GM23248 (cell line): ENCODE measurements at regions not wholly inside any gene's neighbourhood (a gene's known extent, or its start where the extent isn't known, plus 50 kb on each side); places are given as distances from the start of the nearest gene placed in this dataset.

Experiments used
- DNase-seq: peaks from one replicate; pipeline ENCODE4 v3.0.0-alpha.2; 2015
- H2AFZ ChIP-seq: fragments of 200-600 bp; sonication (generic); 2 replicates; pipeline ENCODE4 v1.6.1; 2016; ENCODE audit warnings: antibody characterized with exemption
- H3F3A ChIP-seq: fragments of 200-600 bp; sonication (generic); 2 replicates; pipeline ENCODE4 v1.6.1; 2016; ENCODE audit warnings: mild to moderate bottlenecking, antibody characterized with exemption, mixed run types; ENCODE audit not compliant: insufficient read depth
- H3K27ac ChIP-seq: fragments of 200-600 bp; sonication (generic); 2 replicates; pipeline ENCODE4 v1.5.1; 2016; ENCODE audit warnings: mild to moderate bottlenecking
- H3K27me3 ChIP-seq: fragments of 200-600 bp; sonication (generic); replicated peaks from 2 replicates; pipeline ENCODE4 v1.6.1; 2016; ENCODE audit warnings: mild to moderate bottlenecking; ENCODE audit not compliant: insufficient read depth
- H3K36me3 ChIP-seq: fragments of 200-600 bp; sonication (generic); 2 replicates; pipeline ENCODE4 v1.6.1; 2016; ENCODE audit warnings: low read depth, mild to moderate bottlenecking
- H3K4me1 ChIP-seq: fragments of 200-600 bp; sonication (generic); 2 replicates; pipeline ENCODE4 v1.6.1; 2016; ENCODE audit warnings: mild to moderate bottlenecking; ENCODE audit not compliant: insufficient read depth
- H3K4me2 ChIP-seq: fragments of 200-600 bp; sonication (generic); one replicate; pipeline ENCODE4 v1.6.1; 2016; ENCODE audit warnings: mild to moderate bottlenecking; ENCODE audit not compliant: unreplicated experiment
- H3K4me3 ChIP-seq: fragments of 200-600 bp; sonication (generic); 2 replicates; pipeline ENCODE4 v1.5.1; 2016; ENCODE audit warnings: mild to moderate bottlenecking
- H3K79me2 ChIP-seq: fragments of 200-600 bp; sonication (generic); 2 replicates; pipeline ENCODE4 v1.6.1; 2016; ENCODE audit warnings: mild to moderate bottlenecking; ENCODE audit not compliant: insufficient read depth
- H3K9ac ChIP-seq: fragments of 200-600 bp; sonication (generic); 2 replicates; pipeline ENCODE4 v1.6.1; 2016; ENCODE audit warnings: mild to moderate bottlenecking
- H3K9me2 ChIP-seq: fragments of 200-600 bp; sonication (generic); 2 replicates; pipeline ENCODE4 v1.6.1; 2016; ENCODE audit warnings: mixed run types, mild to moderate bottlenecking, moderate library complexity; ENCODE audit not compliant: insufficient read depth
- H3K9me3 ChIP-seq: fragments of 200-600 bp; sonication (generic); one replicate; pipeline ENCODE4 v1.6.1; 2017; ENCODE audit warnings: low read depth
- H4K20me1 ChIP-seq: fragments of 200-600 bp; sonication (generic); 2 replicates; pipeline ENCODE4 v1.6.0; 2016; ENCODE audit not compliant: insufficient read depth
- EZH2 ChIP-seq: fragments of 200-600 bp; sonication (generic); IDR thresholded peaks from 2 replicates; pipeline ENCODE4 v1.6.1; 2018; ENCODE audit warnings: antibody characterized with exemption, mild to moderate bottlenecking; ENCODE audit not compliant: insufficient read depth, poor library complexity, severe bottlenecking
- EZH2phosphoT487 ChIP-seq: fragments of 200-600 bp; sonication (generic); IDR thresholded peaks from 2 replicates; pipeline ENCODE4 v1.6.1; 2018; ENCODE audit warnings: antibody characterized with exemption, moderate library complexity, mild to moderate bottlenecking, low read depth; ENCODE audit not compliant: insufficient read depth
- WGBS, 2 experiments: methylation state at CpG; one replicate each; pipeline ENCODE4 v1.1.6; 2015 to 2017; ENCODE audit warnings: low lambda C conversion rate in 2 of 2, low coverage in 1 of 2; ENCODE audit errors: missing lambda C conversion rate in 2 of 2; 5-methylcytosine and 5-hydroxymethylcytosine counted together
- in situ Hi-C: fragments of 300-500 bp; cut with MboI; formaldehyde crosslinking; loops from 2 replicates; pipeline ENCODE4 v1.15.0; 2020

DNA sequence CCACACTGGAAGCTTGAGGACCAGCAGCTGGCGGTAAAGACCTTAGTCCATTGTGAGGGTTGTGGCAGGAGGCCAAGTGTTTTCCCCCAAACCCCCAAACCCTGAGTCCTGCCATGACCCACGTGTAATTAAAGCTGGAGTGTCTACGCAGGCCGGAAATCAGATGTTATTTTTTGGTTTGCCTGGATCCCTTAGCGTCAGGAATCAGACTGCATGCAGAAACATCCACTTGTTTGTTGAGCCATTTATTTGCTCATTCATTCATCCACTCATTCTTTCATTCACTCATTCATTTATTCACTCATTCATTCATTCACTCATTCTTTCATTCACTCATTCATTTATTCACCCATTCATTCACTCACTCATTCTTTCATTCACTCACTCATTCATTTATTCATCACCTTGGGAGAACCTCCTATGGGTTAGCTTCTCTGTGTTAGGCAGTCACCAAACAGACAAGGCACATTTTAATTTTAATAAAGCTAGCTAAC, 313.1 kb downstream of the MAF start:
- Histone ChIP-seq H2AFZ (no peak overlapping the region), H3K27ac (no peak overlapping the region), H4K20me1 (no peaks in the 10 kb centered on the region), H3K9me3 (no peaks in the 10 kb centered on the region), H3K4me1 (no peaks in the 10 kb centered on the region), H3K79me2 (no peaks in the 10 kb centered on the region), H3F3A (no peaks in the 10 kb centered on the region), H3K9ac (no peak overlapping the region), H3K4me2 (no peak overlapping the region), H3K9me2 (no peaks in the 10 kb centered on the region), H3K36me3 (no peaks in the 10 kb centered on the region), H3K27me3 (no peaks in the 10 kb centered on the region), H3K4me3 (no peak overlapping the region)
- no peak for DNase-seq
- WGBS, 2 experiments = 40 to 50% methylated on average over 5 of the region's 5 CpGs
- no peak for TF ChIP-seq EZH2phosphoT487
- no peak for TF ChIP-seq EZH2
- in situ Hi-C loops = no loop called here

DNA sequence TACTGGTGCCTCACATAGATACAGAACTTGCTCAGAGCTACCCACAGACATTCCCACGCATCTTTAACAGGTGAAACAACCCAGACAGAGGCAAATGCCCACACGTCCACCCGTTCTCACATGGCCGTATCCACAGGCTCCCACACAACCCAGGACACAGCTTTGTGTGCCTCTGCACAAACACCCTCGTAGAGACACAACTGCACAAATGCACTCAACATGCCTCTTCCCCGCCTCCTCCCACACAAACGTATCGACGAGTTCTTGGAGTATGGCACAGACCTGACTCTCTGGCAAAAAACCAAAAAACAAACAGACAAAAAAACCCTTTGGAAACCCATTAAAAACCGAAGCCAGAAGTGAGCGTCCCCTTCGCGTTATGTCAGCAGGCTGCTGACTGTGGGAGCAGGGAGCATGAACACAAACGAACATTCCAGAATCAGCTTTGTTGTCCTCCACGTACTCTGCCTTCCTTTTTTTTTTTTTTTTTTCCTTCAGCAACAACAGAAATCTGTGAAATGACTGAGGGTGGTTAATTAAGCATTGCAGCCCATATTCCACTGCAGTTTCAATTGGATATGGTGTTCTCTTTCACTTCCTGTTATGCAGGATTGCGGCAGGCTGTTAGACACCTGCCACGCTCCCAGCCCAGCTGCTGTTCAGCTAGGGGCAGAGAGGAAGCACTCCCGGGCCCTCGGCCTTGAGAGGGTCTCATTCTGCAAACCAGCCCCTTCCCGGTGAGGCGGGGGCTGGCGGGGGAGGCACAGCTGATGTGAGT, 313.7 kb downstream of the MAF start:
- Histone ChIP-seq H3K9me2 (no peaks in the 10 kb centered on the region), H2AFZ (no peak overlapping the region), H3K4me2 (no peak overlapping the region), H3F3A (no peaks in the 10 kb centered on the region), H3K9me3 (no peaks in the 10 kb centered on the region), H3K4me3 (no peak overlapping the region), H3K27ac (no peak overlapping the region), H3K36me3 (no peaks in the 10 kb centered on the region), H3K27me3 (no peaks in the 10 kb centered on the region), H4K20me1 (no peaks in the 10 kb centered on the region), H3K4me1 (no peaks in the 10 kb centered on the region), H3K79me2 (no peaks in the 10 kb centered on the region), H3K9ac (no peak overlapping the region)
- WGBS, 2 experiments = 13 to 17% methylated on average over 21 to 22 of the region's 22 CpGs
- no peak for DNase-seq
- TF ChIP-seq EZH2 = no peak
- TF ChIP-seq EZH2phosphoT487 = no peak
- in situ Hi-C loops = no loop called here

DNA sequence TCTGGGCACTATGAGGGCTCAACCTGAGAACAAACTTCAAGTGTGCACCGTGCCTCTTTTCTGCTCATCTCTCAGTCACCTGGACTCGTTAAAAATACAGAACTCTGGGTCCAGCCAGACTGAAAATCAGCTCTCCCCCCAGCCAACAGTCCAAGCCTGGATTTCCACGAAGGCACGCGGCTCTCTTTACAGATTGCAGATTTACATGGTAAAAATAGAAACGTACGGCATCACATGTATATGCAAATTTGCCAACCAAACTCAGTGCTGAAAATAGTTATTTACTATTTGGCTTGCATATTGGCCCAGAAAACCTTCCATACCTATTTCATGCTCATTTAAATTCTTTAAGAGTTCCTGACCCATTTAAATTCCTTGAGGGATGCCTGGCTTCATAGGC, 315.8 kb downstream of the MAF start:
- Histone ChIP-seq H3K36me3 (no peaks in the 10 kb centered on the region), H3K9me3 (no peaks in the 10 kb centered on the region), H3K27me3 (no peaks in the 10 kb centered on the region), H3K9me2 (no peaks in the 10 kb centered on the region), H3K79me2 (no peaks in the 10 kb centered on the region), H4K20me1 (no peaks in the 10 kb centered on the region), H3F3A (no peaks in the 10 kb centered on the region), H3K9ac (no peak overlapping the region), H3K4me1 (no peaks in the 10 kb centered on the region), H3K4me3 (no peak overlapping the region), H2AFZ (no peak overlapping the region), H3K4me2 (no peak overlapping the region), H3K27ac (no peak overlapping the region)
- DNase-seq = no peak
- 5% methylated on average over 7 of the region's 7 CpGs for WGBS, 2 experiments
- TF ChIP-seq EZH2phosphoT487 (no peak), EZH2 (no peak)
- in situ Hi-C loops = no loop called here

DNA sequence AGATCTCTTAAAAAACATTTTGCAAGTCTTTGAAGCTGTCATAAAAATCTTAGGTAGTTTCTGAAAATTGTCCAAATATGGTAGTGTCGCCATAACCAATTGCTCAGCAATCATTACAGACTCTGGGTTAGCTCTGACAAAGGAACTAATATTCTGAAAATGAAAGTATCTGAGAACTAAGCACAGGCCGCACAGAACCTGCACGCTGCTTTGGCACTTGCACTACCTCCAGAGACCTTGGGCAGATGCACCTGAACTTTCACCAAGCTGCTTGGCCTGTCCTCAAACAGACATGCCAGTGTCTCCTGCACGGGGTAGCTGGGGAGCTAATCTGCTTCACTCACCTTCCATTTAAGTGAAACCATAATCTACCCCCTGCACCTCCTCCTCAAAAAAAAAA, 317.0 kb downstream of the MAF start:
- Histone ChIP-seq H3K36me3 (no peaks in the 10 kb centered on the region), H3K4me2 (no peak overlapping the region), H3F3A (no peaks in the 10 kb centered on the region), H3K9ac (no peak overlapping the region), H3K4me1 (no peaks in the 10 kb centered on the region), H2AFZ (no peak overlapping the region), H3K79me2 (no peaks in the 10 kb centered on the region), H4K20me1 (no peaks in the 10 kb centered on the region), H3K9me3 (no peaks in the 10 kb centered on the region), H3K27me3 (no peaks in the 10 kb centered on the region), H3K27ac (no peak overlapping the region), H3K9me2 (no peaks in the 10 kb centered on the region), H3K4me3 (no peak overlapping the region)
- no peak for TF ChIP-seq EZH2
- TF ChIP-seq EZH2phosphoT487 = no peak
- WGBS, 2 experiments = 51 to 65% methylated on average over 4 of the region's 4 CpGs
- no peak for DNase-seq
- in situ Hi-C loops = no loop called here
